GM11168 (cell line): ENCODE measurements at regions not wholly inside any gene's neighbourhood (a gene's known extent, or its start where the extent isn't known, plus 50 kb on each side); places are given as distances from the start of the nearest gene placed in this dataset.
"Not testable (repeated sequence)": the region's sequence is repeated elsewhere in the genome, so short reads cannot be mapped to it uniquely, and the experiment has no call there.

Experiments used
- in situ Hi-C: fragments of 300-500 bp; cut with MboI; formaldehyde crosslinking; loops from one replicate; pipeline ENCODE4 v1.12.0; 2022; ENCODE audit warnings: low sequenced_read_pairs; ENCODE audit not compliant: unreplicated experiment

GRCh38 chr20:48368580-48369021 lies 459.2 kb downstream of the PREX1 start:
- in situ Hi-C loops = not testable (repeated sequence)

DNA sequence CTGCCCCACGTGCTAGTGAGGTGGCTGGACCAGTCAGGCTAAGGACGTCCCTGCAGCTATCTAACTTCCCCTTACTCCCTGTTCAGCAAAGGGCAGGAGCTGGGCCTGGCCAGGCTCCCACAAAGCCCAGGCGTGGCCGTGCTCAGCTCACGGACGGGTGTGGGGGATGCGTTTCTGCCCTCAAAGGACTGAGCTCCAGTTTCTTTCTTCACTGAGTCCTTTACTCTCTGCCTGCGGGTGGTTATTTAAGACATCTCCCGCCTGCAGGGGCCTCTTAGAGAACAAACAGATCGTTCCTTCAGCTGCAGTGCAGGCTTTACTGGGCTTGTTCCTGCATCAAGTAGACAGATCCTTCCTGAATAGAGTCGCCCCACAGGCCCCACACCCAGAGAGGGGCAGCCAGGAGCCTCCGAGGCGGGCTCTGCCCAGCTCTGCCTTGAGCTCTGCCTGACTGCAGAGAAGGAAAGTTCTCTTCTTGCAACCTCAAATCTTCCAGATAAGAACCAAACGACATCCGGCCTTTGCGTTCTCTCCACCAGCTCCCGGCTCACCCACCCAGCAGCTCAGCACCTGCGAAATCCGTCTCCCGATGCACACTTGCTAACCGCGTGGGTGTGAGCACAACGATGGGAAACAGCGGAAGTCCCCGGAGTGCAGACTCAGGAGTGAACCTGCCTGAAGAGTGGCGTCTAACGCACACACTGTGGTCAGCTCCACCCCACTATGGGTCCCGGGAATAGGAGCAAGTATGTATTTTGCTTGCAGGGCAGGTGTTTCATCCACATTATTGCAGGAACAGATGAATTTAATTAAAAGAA lies 460.0 kb downstream of the PREX1 start:
- in situ Hi-C loops = not testable (repeated sequence)

- in situ Hi-C loops = no loop called here
These were observed 461.6 kb downstream of the PREX1 start for GRCh38 chr20:48366230-48366629.

DNA sequence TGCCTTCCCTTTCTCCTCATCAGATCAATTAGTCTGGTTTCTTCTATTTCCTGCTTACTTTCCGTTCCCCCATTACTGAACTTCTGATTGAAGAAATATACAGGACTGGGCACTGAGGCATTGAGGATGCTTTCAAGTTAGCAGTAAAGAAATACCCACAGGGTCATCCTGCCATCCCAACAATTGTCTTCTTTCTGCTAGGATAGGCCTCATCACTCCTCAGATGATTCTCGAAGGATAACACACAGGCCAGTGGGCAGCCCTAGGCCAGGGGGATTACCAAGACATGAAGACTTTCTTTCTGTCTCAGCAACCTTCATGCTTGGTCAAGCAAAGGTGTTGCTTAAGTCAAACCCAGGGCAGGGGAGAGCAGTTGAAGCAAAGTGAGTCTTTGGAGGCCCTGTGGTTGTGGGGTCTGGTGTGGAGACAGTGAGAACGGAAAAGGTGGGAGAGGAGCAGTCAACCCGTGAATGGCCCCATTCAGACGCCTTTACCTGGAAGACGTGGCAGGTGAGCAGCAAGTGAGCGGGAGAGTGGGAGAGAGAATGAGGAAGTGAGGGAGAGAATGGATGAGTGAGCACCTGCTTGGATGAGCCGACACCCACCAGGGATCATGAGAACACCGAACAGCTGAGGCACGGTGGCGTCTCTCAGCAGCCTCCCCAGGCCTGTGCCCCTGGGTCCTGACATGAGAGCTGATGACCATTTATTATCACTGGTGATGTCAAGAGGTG lies 462.9 kb downstream of the PREX1 start:
- in situ Hi-C loops = no loop called here

DNA sequence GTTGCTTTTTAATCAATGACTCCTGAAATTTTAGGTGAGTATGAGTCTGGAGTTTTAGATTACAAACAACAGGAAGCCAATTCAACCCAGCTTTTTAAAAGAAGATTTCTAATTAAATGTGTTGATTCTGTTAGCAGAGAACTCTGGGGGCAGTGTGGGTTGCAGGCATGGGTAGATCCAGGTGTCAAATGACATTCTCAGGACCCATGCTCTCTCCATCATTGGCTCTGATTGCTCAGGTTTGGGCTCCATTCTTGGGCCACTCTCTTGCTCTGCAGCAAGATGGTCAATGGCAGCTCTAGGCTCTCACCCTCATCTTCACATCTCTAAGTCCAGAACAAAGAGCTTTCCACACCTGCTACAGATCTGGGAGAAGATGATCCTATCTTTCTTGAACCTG lies 463.7 kb downstream of the PREX1 start:
- in situ Hi-C loops = no loop called here

DNA sequence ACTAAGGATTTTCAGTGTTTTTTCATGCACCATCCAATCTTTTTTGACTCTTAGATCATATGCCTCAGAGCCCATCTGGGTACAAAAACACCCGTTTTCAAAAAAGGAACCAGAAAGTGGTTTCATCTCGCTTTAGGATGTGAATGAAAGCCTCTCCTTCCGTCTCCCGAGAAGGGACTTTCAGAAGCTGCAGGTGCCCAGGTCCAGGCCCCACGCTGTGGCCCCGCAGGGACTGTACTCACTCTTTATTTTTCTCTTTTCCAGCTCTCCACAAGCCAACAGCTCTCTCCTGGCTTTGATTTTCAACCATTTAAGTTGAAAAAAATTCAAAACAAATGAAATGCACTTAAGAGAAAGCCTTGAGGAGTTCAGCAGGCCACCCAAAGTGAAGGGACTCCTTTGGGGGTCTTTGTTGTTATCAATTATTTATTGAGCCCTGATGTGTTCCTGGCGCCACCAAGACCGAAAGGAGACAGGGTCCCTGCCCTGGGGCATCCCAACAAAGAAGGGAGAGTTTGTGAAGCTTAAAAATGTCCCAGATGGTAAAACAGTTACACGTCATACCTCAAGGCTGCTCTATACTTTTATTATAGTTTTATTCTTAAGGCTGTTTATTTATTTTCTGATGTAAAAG lies 467.3 kb downstream of the PREX1 start:
- in situ Hi-C loops = no loop called here

GRCh38 chr20:48359692-48360341 lies 468.0 kb downstream of the PREX1 start:
- in situ Hi-C loops = no loop called here

DNA sequence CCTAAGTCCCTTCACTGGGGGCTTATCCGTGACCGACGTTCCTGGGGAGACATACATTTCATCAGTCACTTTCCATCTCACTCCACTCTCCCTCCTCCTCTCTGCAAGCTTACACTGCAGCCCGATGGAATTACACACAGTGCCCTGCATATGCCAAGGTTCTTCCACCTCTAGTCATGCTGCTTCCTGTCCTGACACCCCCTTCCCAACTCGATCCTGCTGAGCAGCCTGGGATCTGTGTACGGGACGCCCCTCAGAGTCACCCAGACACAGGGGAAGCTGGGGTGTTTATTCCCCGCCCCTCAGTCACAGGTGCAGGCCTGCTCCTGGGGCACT lies 468.8 kb downstream of the PREX1 start:
- in situ Hi-C loops = not testable (repeated sequence)

- in situ Hi-C loops = no loop called here
These were observed 469.4 kb downstream of the PREX1 start for GRCh38 chr20:48358176-48359054.

DNA sequence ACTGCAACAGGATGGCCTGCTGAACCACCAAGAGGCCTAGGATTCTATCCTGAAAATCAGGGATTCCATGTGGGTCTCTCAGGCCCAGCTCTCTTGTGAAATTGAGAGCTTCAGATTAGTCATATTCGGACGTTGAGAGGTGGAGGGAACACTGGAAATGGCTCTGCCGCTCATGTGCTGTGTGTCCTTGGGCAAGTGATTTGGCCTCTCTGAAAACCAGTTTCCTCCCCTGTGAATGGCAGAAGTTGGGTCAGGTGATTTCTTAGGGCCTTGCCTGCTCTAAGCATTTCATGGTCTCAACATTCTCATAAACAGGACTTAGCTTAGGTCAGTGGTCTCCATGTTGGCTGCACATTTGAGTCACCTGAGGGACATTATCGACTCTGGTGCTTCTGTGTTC lies 470.1 kb downstream of the PREX1 start:
- in situ Hi-C loops = no loop called here

- in situ Hi-C loops = no loop called here
These were observed 472.9 kb downstream of the PREX1 start for GRCh38 chr20:48354903-48355302.

GRCh38 chr20:48354320-48354876 lies 473.4 kb downstream of the PREX1 start:
- in situ Hi-C loops = no loop called here

GRCh38 chr20:48352628-48353027 lies 475.2 kb downstream of the PREX1 start:
- in situ Hi-C loops = no loop called here

- in situ Hi-C loops = no loop called here
These were observed 475.8 kb downstream of the PREX1 start for GRCh38 chr20:48352042-48352441.

GRCh38 chr20:48350313-48350988 lies 477.3 kb downstream of the PREX1 start:
- in situ Hi-C loops = no loop called here

- in situ Hi-C loops = no loop called here
These were observed 478.1 kb downstream of the PREX1 start for GRCh38 chr20:48349656-48350055.

DNA sequence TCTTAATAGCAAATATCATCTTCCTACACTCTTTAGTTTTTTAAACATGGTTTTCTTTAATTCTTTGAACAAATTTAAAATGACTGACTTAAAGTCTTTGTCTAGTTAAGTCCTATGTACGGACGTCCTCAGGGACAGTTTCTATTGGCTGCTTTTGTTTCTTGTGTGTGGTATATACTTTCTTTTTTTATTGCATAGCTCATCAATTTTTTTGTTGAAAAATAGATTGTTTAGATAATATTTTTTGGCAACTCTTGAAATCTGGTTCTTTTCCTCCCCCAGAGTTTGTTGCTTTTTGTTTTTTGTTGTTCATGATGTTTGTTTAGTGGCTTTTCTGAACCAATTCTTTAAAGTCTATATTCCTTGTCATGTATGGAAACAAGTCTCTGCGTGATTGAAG lies 479.8 kb downstream of the PREX1 start:
- in situ Hi-C loops = no loop called here

DNA sequence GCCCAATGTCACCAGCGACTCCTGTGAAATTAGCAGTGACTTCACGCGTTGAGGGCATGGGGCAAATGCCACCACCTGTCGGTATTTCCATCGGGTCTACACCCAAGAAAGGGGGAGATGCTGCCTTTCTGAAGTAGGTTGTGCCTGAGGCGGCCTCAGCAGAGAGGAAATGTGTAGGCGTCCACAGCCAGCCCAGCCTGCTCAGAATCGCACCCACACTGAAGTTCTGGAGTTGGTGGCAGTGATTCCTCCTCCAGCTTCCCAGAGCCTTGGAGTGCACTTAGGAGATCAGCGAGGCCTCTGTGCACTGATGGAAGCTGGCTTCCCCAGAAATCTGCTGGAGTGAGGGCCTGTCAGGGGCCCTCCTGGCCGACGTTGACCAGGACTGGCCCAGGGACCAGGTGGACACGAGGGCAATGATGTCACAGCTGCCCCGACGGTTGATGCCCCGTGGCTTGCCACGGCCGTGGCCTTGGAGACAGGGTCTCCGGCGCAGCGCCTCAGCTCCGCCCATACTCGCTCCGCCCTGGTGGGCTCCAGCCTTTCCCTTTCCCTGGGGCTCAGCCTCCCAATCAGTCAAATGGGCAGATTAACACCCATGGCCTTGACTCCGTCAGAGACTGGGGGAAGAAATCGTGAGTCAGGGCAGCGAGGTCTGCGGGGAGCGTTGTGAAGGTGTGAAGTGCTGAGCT lies 484.8 kb downstream of the PREX1 start:
- in situ Hi-C loops = no loop called here
